Activated B cell treated with CpG ODN at 0.5 μM for 24 hours (primary cell): ENCODE measurements at regions not wholly inside any gene's neighbourhood (a gene's known extent, or its start where the extent isn't known, plus 50 kb on each side); places are given as distances from the start of the nearest gene placed in this dataset.

ENCODE experiments used
- ATAC-seq: fragments of 200-7000 bp; cut with Tn5 transposase; one replicate; pipeline ENCODE4 v1.10.0; 2021; ENCODE audit warnings: low read depth, mild to moderate bottlenecking, moderate library complexity
- CTCF ChIA-PET: fragments of 350-600 bp; sonication (Branson Sonifier 250); formaldehyde crosslinking; loops from one replicate; lab custom pipeline; 2021; ENCODE audit warnings: antibody characterized with exemption; lab: Charles Lee
- POLR2A ChIA-PET: fragments of 350-600 bp; sonication (Branson Sonifier 250); formaldehyde crosslinking; loops from one replicate; lab custom pipeline; 2021; ENCODE audit warnings: antibody characterized with exemption; lab: Charles Lee
- DNase-seq: peaks from one replicate; pipeline ENCODE4 v3.0.0; 2022
- H3K27ac Mint-ChIP-seq: one replicate; pipeline ENCODE4 v1.8.0; 2020; ENCODE audit warnings: mixed read lengths
- H3K27me3 Mint-ChIP-seq: one replicate; pipeline ENCODE4 v1.8.0; 2021; ENCODE audit warnings: mixed read lengths
- H3K36me3 Mint-ChIP-seq: one replicate; pipeline ENCODE4 v1.8.0; 2021; ENCODE audit warnings: low read depth, mixed read lengths
- H3K4me1 Mint-ChIP-seq: one replicate; pipeline ENCODE4 v1.8.0; 2021; ENCODE audit warnings: mixed read lengths
- H3K4me3 Mint-ChIP-seq: one replicate; pipeline ENCODE4 v1.8.0; 2020; ENCODE audit warnings: mild to moderate bottlenecking, mixed read lengths
- H3K9me3 Mint-ChIP-seq: one replicate; pipeline ENCODE4 v1.8.0; 2020; ENCODE audit warnings: mixed read lengths
- intact Hi-C: fragments of 100-400 bp; cut with micrococcal nuclease; formaldehyde crosslinking; loops from one replicate; pipeline ENCODE4 v1.15.1; 2024
- TF ChIP-seq, protein P1 (sequence below): fragments of 200-600 bp; IDR thresholded peaks from one replicate; pipeline ENCODE4 v1.8.0; 2022; ENCODE audit warnings: antibody characterized with exemption, mild to moderate bottlenecking

DNA sequence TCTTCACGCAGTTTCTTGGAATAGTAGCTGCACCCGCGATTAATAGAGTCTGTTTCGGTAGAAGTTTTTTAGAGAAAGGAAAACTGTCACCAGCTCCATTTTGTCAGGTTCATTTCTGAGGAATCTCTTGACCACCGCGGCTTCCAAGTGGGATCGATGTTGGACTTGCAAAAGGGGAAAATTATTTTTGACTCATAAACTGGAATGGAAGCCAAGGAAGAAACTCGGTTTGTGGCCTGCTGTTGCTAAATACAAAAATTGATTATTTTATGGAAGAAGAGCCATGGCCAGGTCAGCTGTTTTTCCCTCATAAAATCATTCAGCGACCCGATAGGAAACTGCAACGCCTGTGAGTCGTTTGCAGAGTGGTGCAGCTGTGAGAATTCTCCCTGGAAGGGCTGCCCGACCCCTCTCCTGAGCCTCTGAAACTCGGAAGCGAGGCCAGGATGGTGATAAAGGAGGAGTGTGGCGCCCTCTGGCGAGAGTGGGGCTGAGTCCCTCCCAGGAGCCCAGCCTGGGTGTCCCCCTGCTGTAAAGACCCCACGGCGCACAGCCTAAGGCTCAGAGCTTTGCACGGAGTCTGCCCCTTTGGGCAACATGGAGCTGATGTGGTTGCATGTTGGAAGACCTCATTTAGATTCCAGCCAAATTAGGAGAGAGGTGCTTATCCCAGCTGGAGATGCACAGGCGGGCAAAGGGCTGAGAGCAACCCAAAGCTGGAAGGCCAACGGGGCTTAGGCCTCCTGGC is 83.6 kb upstream of the SLC25A33 start:
- peak; percentile 79 for ATAC-seq
- Mint-ChIP-seq H3K4me3 (no peak overlapping the region), H3K27me3 (peaks cover 3% of the 10 kb centered on the region), H3K4me1 (peaks cover 2% of the 10 kb centered on the region), H3K36me3 (no peaks in the 10 kb centered on the region), H3K9me3 (no peaks in the 10 kb centered on the region), H3K27ac (no peak overlapping the region)
- DNase-seq: peak; percentile 57
- intact Hi-C loops: loop anchor here (1.0 to 5.0 kb wide), 5 partner anchors 27 to 188 kb away; no protein-coding TSS in a partner anchor
- ChIA-PET CTCF (interaction anchor here (0.6 to 11.3 kb wide), 26 partner anchors 9 to 1599 kb away, joined by 3 to 200 read pairs (median 4); partner anchors contain the start of gene SPSB1), POLR2A (interaction anchor here (0.5 to 2.8 kb wide), 3 partner anchors 29 to 166 kb away, joined by 4 to 16 read pairs (median 5); no protein-coding TSS in a partner anchor)
- TF ChIP-seq, protein P1, sequence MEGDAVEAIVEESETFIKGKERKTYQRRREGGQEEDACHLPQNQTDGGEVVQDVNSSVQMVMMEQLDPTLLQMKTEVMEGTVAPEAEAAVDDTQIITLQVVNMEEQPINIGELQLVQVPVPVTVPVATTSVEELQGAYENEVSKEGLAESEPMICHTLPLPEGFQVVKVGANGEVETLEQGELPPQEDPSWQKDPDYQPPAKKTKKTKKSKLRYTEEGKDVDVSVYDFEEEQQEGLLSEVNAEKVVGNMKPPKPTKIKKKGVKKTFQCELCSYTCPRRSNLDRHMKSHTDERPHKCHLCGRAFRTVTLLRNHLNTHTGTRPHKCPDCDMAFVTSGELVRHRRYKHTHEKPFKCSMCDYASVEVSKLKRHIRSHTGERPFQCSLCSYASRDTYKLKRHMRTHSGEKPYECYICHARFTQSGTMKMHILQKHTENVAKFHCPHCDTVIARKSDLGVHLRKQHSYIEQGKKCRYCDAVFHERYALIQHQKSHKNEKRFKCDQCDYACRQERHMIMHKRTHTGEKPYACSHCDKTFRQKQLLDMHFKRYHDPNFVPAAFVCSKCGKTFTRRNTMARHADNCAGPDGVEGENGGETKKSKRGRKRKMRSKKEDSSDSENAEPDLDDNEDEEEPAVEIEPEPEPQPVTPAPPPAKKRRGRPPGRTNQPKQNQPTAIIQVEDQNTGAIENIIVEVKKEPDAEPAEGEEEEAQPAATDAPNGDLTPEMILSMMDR: no peak

DNA sequence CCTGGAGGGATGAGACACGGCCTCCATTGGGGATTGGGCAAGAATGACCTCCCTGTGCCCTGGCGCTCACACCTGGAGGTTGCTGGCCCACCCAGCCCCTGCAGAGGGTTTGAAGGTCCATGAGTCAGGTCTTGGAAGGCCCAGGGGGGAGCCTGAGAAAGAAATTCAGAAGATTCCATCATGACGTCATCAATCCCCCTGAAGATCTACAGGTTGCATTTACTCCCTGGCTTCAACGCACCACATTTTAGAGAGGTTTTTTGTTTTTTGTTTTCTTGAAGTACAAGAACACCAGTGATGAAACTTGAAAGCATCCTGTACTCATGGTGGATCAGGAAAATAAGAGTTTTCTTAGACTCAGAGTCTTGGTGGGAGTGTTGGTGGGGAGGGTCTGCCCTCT is 82.4 kb upstream of the SLC25A33 start:
- H3K27me3 Mint-ChIP-seq: peaks cover 3% of the 10 kb centered on the region
- TF ChIP-seq, protein P1: no peak
- H3K4me1 Mint-ChIP-seq: peaks cover 2% of the 10 kb centered on the region
- no peak for DNase-seq
- intact Hi-C loops: loop anchor here (5.0 kb wide), 2 partner anchors 45 to 190 kb away; no protein-coding TSS in a partner anchor
- ChIA-PET CTCF (interaction anchor here (0.8 to 11.3 kb wide), 7 partner anchors 34 to 346 kb away, joined by 3 to 200 read pairs (median 11); partner anchors contain the start of gene SPSB1), POLR2A (interaction anchor here (0.7 kb wide), 2 partner anchors 124 to 190 kb away, joined by 4 to 7 read pairs; no protein-coding TSS in a partner anchor)
- no peak for ATAC-seq
- no peaks in the 10 kb centered on the region for H3K36me3 Mint-ChIP-seq
- H3K4me3 Mint-ChIP-seq: no peak overlapping the region
- H3K27ac Mint-ChIP-seq: no peak overlapping the region
- H3K9me3 Mint-ChIP-seq: no peaks in the 10 kb centered on the region

DNA sequence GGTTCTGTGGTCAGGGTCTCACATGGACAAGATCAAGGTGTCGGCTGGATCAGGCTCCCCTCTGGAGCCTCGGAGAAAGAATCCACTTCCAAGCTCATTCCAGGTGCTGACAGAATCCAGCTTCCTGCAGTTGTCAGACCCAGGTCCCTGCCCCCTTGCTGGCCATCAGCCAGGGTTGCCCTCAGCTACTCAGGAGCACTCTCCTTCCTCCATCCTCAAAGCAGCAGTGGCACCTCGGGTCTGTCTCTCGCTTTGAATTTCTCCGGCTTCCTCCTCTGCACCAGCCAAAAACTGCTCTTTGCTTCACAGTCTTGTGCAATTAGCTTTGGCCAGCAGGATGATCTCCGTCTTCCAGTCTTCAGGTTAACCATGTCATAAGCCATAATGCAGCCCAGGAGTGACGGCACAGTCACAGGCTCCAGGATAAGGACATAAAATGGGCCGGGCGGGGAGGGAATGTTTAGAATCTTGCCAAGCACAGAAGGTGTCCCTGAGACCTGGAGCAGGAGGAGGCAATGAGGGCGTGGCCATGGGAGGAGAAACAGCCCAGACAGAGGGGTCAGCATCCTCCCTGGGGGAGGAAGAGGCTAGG is 79.4 kb upstream of the SLC25A33 start:
- Mint-ChIP-seq H3K4me1 (no peaks in the 10 kb centered on the region), H3K4me3 (no peak overlapping the region), H3K9me3 (no peaks in the 10 kb centered on the region), H3K27ac (no peak overlapping the region), H3K27me3 (peaks cover 3% of the 10 kb centered on the region), H3K36me3 (no peaks in the 10 kb centered on the region)
- ATAC-seq (no peak), DNase-seq (no peak)
- TF ChIP-seq, protein P1: no peak
- CTCF ChIA-PET: interaction anchor here (11.3 kb wide), 1 partner anchor 170 kb away, joined by 200 read pairs; the partner anchor contains the start of gene SPSB1
- POLR2A ChIA-PET: no interaction called here
- intact Hi-C loops: loop anchor here (5.0 kb wide), 2 partner anchors 48 to 193 kb away; no protein-coding TSS in a partner anchor

DNA sequence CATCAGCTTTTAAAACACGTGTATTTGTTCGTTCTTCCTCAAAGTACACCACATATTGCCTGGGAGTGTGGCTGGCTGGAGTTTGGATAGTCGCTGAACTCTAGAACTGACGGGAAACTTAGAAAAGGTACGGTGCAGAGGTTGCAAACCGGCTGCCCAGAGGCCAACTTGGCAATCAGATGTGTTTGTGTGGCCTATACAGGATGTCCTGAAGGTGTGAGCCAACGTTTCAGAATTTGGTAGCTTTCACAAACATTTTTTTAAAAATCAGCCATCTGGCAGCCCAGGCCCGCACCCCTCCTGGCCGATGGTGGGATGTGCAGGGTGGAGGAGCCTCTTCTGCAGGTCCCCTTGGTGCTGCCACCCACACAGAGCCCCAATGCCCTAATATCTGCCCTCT is 73.6 kb upstream of the SLC25A33 start:
- no peaks in the 10 kb centered on the region for H3K9me3 Mint-ChIP-seq
- H3K4me3 Mint-ChIP-seq: no peak overlapping the region
- ChIA-PET POLR2A (interaction anchor here (0.5 kb wide), 1 partner anchor 11 kb away, joined by 3 read pairs; no protein-coding TSS in a partner anchor), CTCF (interaction anchor here (0.8 to 1.2 kb wide), 2 partner anchors 176 kb away, joined by 3 to 4 read pairs; no protein-coding TSS in a partner anchor)
- no peaks in the 10 kb centered on the region for H3K36me3 Mint-ChIP-seq
- ATAC-seq (no peak), DNase-seq (no peak)
- peaks cover 14% of the 10 kb centered on the region for H3K27me3 Mint-ChIP-seq
- intact Hi-C loops: no loop called here
- TF ChIP-seq, protein P1: no peak
- H3K27ac Mint-ChIP-seq: no peak overlapping the region
- no peaks in the 10 kb centered on the region for H3K4me1 Mint-ChIP-seq
